ENCODE measurements at regions not wholly inside any gene's neighbourhood (a gene's known extent, or its start where the extent isn't known, plus 50 kb on each side); places are given as distances from the start of the nearest gene placed in this dataset.

DNA sequence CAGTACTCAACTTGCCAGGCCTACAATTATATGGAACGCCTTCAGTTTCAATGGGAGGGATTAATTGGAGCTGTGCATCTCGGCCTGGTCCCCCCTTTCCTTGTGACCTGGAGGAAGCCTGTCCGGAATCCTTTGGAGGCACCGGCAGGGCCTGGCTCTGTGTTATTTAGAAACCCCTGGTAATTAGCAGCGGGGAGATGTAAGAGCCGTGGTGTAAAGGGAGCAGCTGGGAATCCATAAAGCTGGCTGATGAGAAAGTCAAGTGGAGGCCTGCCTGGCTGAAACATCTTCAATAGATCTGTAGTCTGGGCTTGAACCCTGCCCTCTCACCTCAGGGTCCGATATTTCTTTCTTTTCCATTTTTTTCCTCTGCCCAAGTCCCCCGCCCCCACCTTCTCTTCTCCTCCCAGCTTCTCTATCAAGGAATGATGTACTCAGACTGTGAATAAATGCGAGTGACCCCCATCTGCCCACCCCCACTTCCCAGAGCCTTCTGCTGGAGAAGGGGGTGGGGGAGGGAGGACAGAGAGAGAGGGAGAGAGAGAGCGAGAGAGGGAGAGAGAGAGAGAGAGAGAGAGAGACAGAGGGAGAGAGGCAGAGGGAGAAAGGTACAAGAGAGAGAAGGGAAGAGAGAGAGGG is 495.5 kb upstream of the ZFHX3 start:
- TF ChIP-seq TARDBP (IDR thresholded peaks at IDR 0.05) (no peak), FOXK2 (IDR thresholded peaks at IDR 0.05) (no peak), BHLHE40 (IDR thresholded peaks at IDR 0.05; ENCODE audit: borderline replicate concordance) (no peak), SP1 (IDR thresholded peaks at IDR 0.05) (no peak), FOXM1 (IDR thresholded peaks at IDR 0.05; ENCODE audit: borderline replicate concordance) (no peak), FOXA1 (IDR thresholded peaks at IDR 0.05) (no peak), LEF1 (IDR thresholded peaks at IDR 0.05; ENCODE audit: borderline replicate concordance) (no peak)

Measured in HEK293T (cell line).